HEK293T (cell line): ENCODE measurements at regions not wholly inside any gene's neighbourhood (a gene's known extent, or its start where the extent isn't known, plus 50 kb on each side); places are given as distances from the start of the nearest gene placed in this dataset.

ENCODE experiments used
- BHLHE40 ChIP-seq: fragments of 450-650 bp; IDR thresholded peaks from 2 replicates; pipeline ENCODE4 v1.6.1; 2016; ENCODE audit warnings: mild to moderate bottlenecking, moderate library complexity, borderline replicate concordance
- CTBP1 ChIP-seq: fragments of 450-650 bp; IDR thresholded peaks from 2 replicates; pipeline ENCODE4 v1.6.1; 2016; ENCODE audit warnings: borderline replicate concordance
- FOXA1 ChIP-seq: fragments of 450-650 bp; IDR thresholded peaks from 2 replicates; pipeline ENCODE4 v1.6.1; 2016; ENCODE audit warnings: mild to moderate bottlenecking
- FOXK2 ChIP-seq: fragments of 450-650 bp; IDR thresholded peaks from 2 replicates; pipeline ENCODE4 v1.6.1; 2016; ENCODE audit warnings: mild to moderate bottlenecking
- LEF1 ChIP-seq: fragments of 450-650 bp; IDR thresholded peaks from 2 replicates; pipeline ENCODE4 v1.6.1; 2017; ENCODE audit warnings: mild to moderate bottlenecking, borderline replicate concordance
- NFRKB ChIP-seq: fragments of 450-650 bp; IDR thresholded peaks from 2 replicates; pipeline ENCODE4 v1.6.1; 2016; ENCODE audit warnings: mild to moderate bottlenecking, moderate library complexity
- PKNOX1 ChIP-seq: fragments of 450-650 bp; IDR thresholded peaks from 2 replicates; pipeline ENCODE4 v1.6.1; 2016
- TARDBP ChIP-seq: fragments of 450-650 bp; IDR thresholded peaks from 2 replicates; pipeline ENCODE4 v1.6.1; 2016
- ZNF384 ChIP-seq: fragments of 450-650 bp; IDR thresholded peaks from 2 replicates; pipeline ENCODE4 v1.6.1; 2016

GRCh38 chr9:126239515-126239914, 87.1 kb upstream of the MVB12B start:
- no peak for TF ChIP-seq BHLHE40
- no peak for TF ChIP-seq TARDBP
- TF ChIP-seq NFRKB = no peak
- no peak for TF ChIP-seq FOXA1
- TF ChIP-seq ZNF384 = no peak
- TF ChIP-seq CTBP1 = no peak
- no peak for TF ChIP-seq LEF1
- no peak for TF ChIP-seq FOXK2
- no peak for TF ChIP-seq PKNOX1
